Naive thymus-derived CD4-positive, alpha-beta T cell (primary cell): ENCODE measurements at regions not wholly inside any gene's neighbourhood (a gene's known extent, or its start where the extent isn't known, plus 50 kb on each side); places are given as distances from the start of the nearest gene placed in this dataset.

Experiments
- ATAC-seq: fragments of 150-1000 bp; cut with Tn5 transposase; 2 replicates; pipeline ENCODE4 v1.10.0; 2021; ENCODE audit warnings: mild to moderate bottlenecking, moderate library complexity
- CTCF ChIA-PET: fragments of 350-600 bp; sonication (Branson Sonifier 250); formaldehyde crosslinking; loops from one replicate; lab custom pipeline; 2021; ENCODE audit warnings: antibody characterized with exemption; lab: Charles Lee
- POLR2A ChIA-PET: fragments of 350-600 bp; sonication (Branson Sonifier 250); formaldehyde crosslinking; loops from one replicate; lab custom pipeline; 2021; ENCODE audit warnings: antibody characterized with exemption, inconsistent platforms; lab: Charles Lee
- DNase-seq, 9 donors: peaks; one replicate each; pipeline versions ENCODE4 v3.0.0 to v3.0.0-alpha.2; 2020 to 2022; ENCODE audit warnings: mixed read lengths in 1 of 9
- H3K27ac ChIP-seq: one replicate; pipeline ENCODE4 v1.7.0; 2013; ENCODE audit warnings: mild to moderate bottlenecking, low read depth, low read length, moderate library complexity
- H3K27me3 ChIP-seq, 2 donors: one replicate each; pipeline ENCODE4 v1.7.0; 2013; ENCODE audit warnings: low read length in 2 of 2, mild to moderate bottlenecking in 2 of 2, moderate library complexity in 2 of 2; ENCODE audit not compliant: control insufficient read depth in 2 of 2, insufficient read depth in 2 of 2
- H3K36me3 ChIP-seq, 3 experiments: 1 replicate in 2 of 3; 2 replicates in 1 of 3; pipeline ENCODE4 v1.7.0; 2013; ENCODE audit warnings: low read length in 3 of 3, mild to moderate bottlenecking in 3 of 3, moderate library complexity in 1 of 3; ENCODE audit not compliant: insufficient read depth in 3 of 3, control insufficient read depth in 2 of 3
- H3K4me1 ChIP-seq, 2 donors: one replicate each; pipeline ENCODE4 v1.7.0; 2013; ENCODE audit warnings: low read length in 2 of 2, mild to moderate bottlenecking in 2 of 2, moderate library complexity in 1 of 2; ENCODE audit not compliant: control insufficient read depth in 2 of 2, insufficient read depth in 2 of 2
- H3K4me3 ChIP-seq: 2 replicates; pipeline ENCODE4 v1.7.0; 2013; ENCODE audit warnings: mild to moderate bottlenecking, low read length
- H3K9me3 ChIP-seq, 3 experiments: 1 replicate in 2 of 3; 2 replicates in 1 of 3; pipeline ENCODE4 v1.7.0; 2013; ENCODE audit warnings: low read length in 3 of 3; ENCODE audit not compliant: control insufficient read depth in 2 of 3
- H3K27ac Mint-ChIP-seq, 9 donors: one replicate each; pipeline ENCODE4 v1.8.0; 2020 to 2022; ENCODE audit warnings: mixed read lengths in 9 of 9, mild to moderate bottlenecking in 8 of 9, moderate library complexity in 5 of 9, inconsistent platforms in 2 of 9
- H3K27me3 Mint-ChIP-seq, 5 donors: one replicate each; pipeline ENCODE4 v1.8.0; 2021 to 2022; ENCODE audit warnings: mixed read lengths in 5 of 5, mild to moderate bottlenecking in 1 of 5
- H3K36me3 Mint-ChIP-seq, 5 donors: one replicate each; pipeline ENCODE4 v1.8.0; 2020 to 2022; ENCODE audit warnings: mixed read lengths in 5 of 5, mild to moderate bottlenecking in 3 of 5, inconsistent platforms in 1 of 5
- H3K4me1 Mint-ChIP-seq, 7 donors: one replicate each; pipeline ENCODE4 v1.8.0; 2020 to 2022; ENCODE audit warnings: mixed read lengths in 7 of 7, mild to moderate bottlenecking in 3 of 7, inconsistent platforms in 1 of 7
- H3K4me3 Mint-ChIP-seq, 10 donors: one replicate each; pipeline ENCODE4 v1.8.0; 2020 to 2022; ENCODE audit warnings: mild to moderate bottlenecking in 10 of 10, mixed read lengths in 10 of 10, moderate library complexity in 6 of 10, inconsistent platforms in 2 of 10
- H3K9me3 Mint-ChIP-seq, 11 donors: one replicate each; pipeline ENCODE4 v1.8.0; 2020 to 2022; ENCODE audit warnings: mixed read lengths in 11 of 11, mild to moderate bottlenecking in 4 of 11, inconsistent platforms in 1 of 11, moderate library complexity in 1 of 11
- intact Hi-C, 2 donors: fragments of 100-400 bp; cut with micrococcal nuclease; formaldehyde crosslinking; loops; one replicate each; pipeline ENCODE4 v1.15.1; 2023

- intact Hi-C loops: no loop called here
- no peaks in the 10 kb centered on the region for H3K9me3 ChIP-seq
- Mint-ChIP-seq H3K4me1 (no peaks in the 10 kb centered on the region), H3K36me3 (no peaks in the 10 kb centered on the region), H3K27ac (no peak overlapping the region), H3K4me3 (no peak overlapping the region), H3K27me3 (no peaks in the 10 kb centered on the region), H3K9me3 (peaks cover 0 to 26% (median 15%) of the 10 kb centered on the region in 11 donors)
- no peak overlapping the region for H3K4me3 ChIP-seq
- H3K27ac ChIP-seq: no peak overlapping the region
- CTCF ChIA-PET: no interaction called here
- H3K27me3 ChIP-seq: no peaks in the 10 kb centered on the region
- ATAC-seq: no peak
- DNase-seq: no peak
- H3K4me1 ChIP-seq: no peaks in the 10 kb centered on the region
- POLR2A ChIA-PET: no interaction called here
- H3K36me3 ChIP-seq: no peaks in the 10 kb centered on the region
Observed at GRCh38 chr13:90750021-90750420, 597.5 kb upstream of the MIR17HG start.

GRCh38 chr13:90751026-90751425 is 596.5 kb upstream of the MIR17HG start:
- ATAC-seq (no peak), DNase-seq (no peak)
- Mint-ChIP-seq H3K27me3 (no peaks in the 10 kb centered on the region), H3K4me3 (no peak overlapping the region), H3K4me1 (no peaks in the 10 kb centered on the region), H3K9me3 (peaks cover 0 to 26% (median 17%) of the 10 kb centered on the region in 11 donors), H3K27ac (no peak overlapping the region), H3K36me3 (no peaks in the 10 kb centered on the region)
- no peaks in the 10 kb centered on the region for H3K4me1 ChIP-seq
- intact Hi-C loops: no loop called here
- no peak overlapping the region for H3K27ac ChIP-seq
- H3K9me3 ChIP-seq: no peaks in the 10 kb centered on the region
- POLR2A ChIA-PET: no interaction called here
- CTCF ChIA-PET: no interaction called here
- H3K4me3 ChIP-seq: no peak overlapping the region
- no peaks in the 10 kb centered on the region for H3K36me3 ChIP-seq
- no peaks in the 10 kb centered on the region for H3K27me3 ChIP-seq

GRCh38 chr13:90752070-90752469 is 595.4 kb upstream of the MIR17HG start:
- DNase-seq (no peak), ATAC-seq (no peak)
- Histone ChIP-seq H3K27me3 (no peaks in the 10 kb centered on the region), H3K9me3 (no peaks in the 10 kb centered on the region), H3K27ac (no peak overlapping the region), H3K4me1 (no peaks in the 10 kb centered on the region), H3K4me3 (no peak overlapping the region), H3K36me3 (no peaks in the 10 kb centered on the region)
- H3K36me3 Mint-ChIP-seq: no peaks in the 10 kb centered on the region
- no peak overlapping the region for H3K4me3 Mint-ChIP-seq
- H3K4me1 Mint-ChIP-seq: no peaks in the 10 kb centered on the region
- H3K9me3 Mint-ChIP-seq: peaks cover 0 to 25% (median 17%) of the 10 kb centered on the region in 11 donors
- ChIA-PET POLR2A (no interaction called here), CTCF (no interaction called here)
- intact Hi-C loops: no loop called here
- no peaks in the 10 kb centered on the region for H3K27me3 Mint-ChIP-seq
- no peak overlapping the region for H3K27ac Mint-ChIP-seq

GRCh38 chr13:90757127-90757680 is 590.3 kb upstream of the MIR17HG start:
- no peak overlapping the region for H3K27ac Mint-ChIP-seq
- H3K4me1 Mint-ChIP-seq: no peaks in the 10 kb centered on the region
- no peak for DNase-seq
- no peaks in the 10 kb centered on the region for H3K36me3 Mint-ChIP-seq
- H3K27me3 ChIP-seq: no peaks in the 10 kb centered on the region
- no peak overlapping the region for H3K27ac ChIP-seq
- ChIA-PET POLR2A (no interaction called here), CTCF (no interaction called here)
- H3K4me3 Mint-ChIP-seq: no peak overlapping the region
- H3K9me3 ChIP-seq: no peaks in the 10 kb centered on the region
- no peak for ATAC-seq
- H3K9me3 Mint-ChIP-seq: peaks cover 0 to 14% (median 5%) of the 10 kb centered on the region in 11 donors
- no peaks in the 10 kb centered on the region for H3K36me3 ChIP-seq
- H3K4me1 ChIP-seq: no peaks in the 10 kb centered on the region
- intact Hi-C loops: no loop called here
- H3K4me3 ChIP-seq: no peak overlapping the region
- H3K27me3 Mint-ChIP-seq: no peaks in the 10 kb centered on the region

- Histone ChIP-seq H3K36me3 (no peaks in the 10 kb centered on the region), H3K4me3 (no peak overlapping the region), H3K4me1 (no peaks in the 10 kb centered on the region), H3K27ac (no peak overlapping the region), H3K27me3 (no peaks in the 10 kb centered on the region), H3K9me3 (no peaks in the 10 kb centered on the region)
- H3K36me3 Mint-ChIP-seq: no peaks in the 10 kb centered on the region
- no peak overlapping the region for H3K27ac Mint-ChIP-seq
- no peak for DNase-seq
- H3K4me1 Mint-ChIP-seq: no peaks in the 10 kb centered on the region
- no peak overlapping the region for H3K4me3 Mint-ChIP-seq
- no peak for ATAC-seq
- H3K27me3 Mint-ChIP-seq: no peaks in the 10 kb centered on the region
- ChIA-PET POLR2A (no interaction called here), CTCF (no interaction called here)
- H3K9me3 Mint-ChIP-seq: peaks cover 0 to 20% (median 1%) of the 10 kb centered on the region in 11 donors
- intact Hi-C loops: no loop called here
Observed at GRCh38 chr13:90760639-90761038, 586.8 kb upstream of the MIR17HG start.

GRCh38 chr13:90763476-90764150 is 583.9 kb upstream of the MIR17HG start:
- ChIA-PET CTCF (no interaction called here), POLR2A (no interaction called here)
- Mint-ChIP-seq H3K4me1 (no peaks in the 10 kb centered on the region), H3K27me3 (no peaks in the 10 kb centered on the region), H3K9me3 (peaks cover 0 to 19% (median 3%) of the 10 kb centered on the region in 11 donors), H3K27ac (no peak overlapping the region), H3K36me3 (no peaks in the 10 kb centered on the region), H3K4me3 (no peak overlapping the region)
- H3K9me3 ChIP-seq: no peaks in the 10 kb centered on the region
- no peaks in the 10 kb centered on the region for H3K36me3 ChIP-seq
- intact Hi-C loops: no loop called here
- no peaks in the 10 kb centered on the region for H3K4me1 ChIP-seq
- DNase-seq (no peak), ATAC-seq (no peak)
- no peak overlapping the region for H3K27ac ChIP-seq
- no peak overlapping the region for H3K4me3 ChIP-seq
- H3K27me3 ChIP-seq: no peaks in the 10 kb centered on the region

- Histone ChIP-seq H3K27ac (no peak overlapping the region), H3K36me3 (no peaks in the 10 kb centered on the region), H3K27me3 (no peaks in the 10 kb centered on the region), H3K4me1 (no peaks in the 10 kb centered on the region), H3K4me3 (no peak overlapping the region), H3K9me3 (no peaks in the 10 kb centered on the region)
- Mint-ChIP-seq H3K27ac (no peak overlapping the region), H3K36me3 (no peaks in the 10 kb centered on the region), H3K9me3 (peaks cover 0 to 20% (median 3%) of the 10 kb centered on the region in 11 donors), H3K4me1 (no peaks in the 10 kb centered on the region), H3K4me3 (no peak overlapping the region), H3K27me3 (no peaks in the 10 kb centered on the region)
- DNase-seq (no peak), ATAC-seq (no peak)
- ChIA-PET CTCF (no interaction called here), POLR2A (no interaction called here)
- intact Hi-C loops: no loop called here
Observed at GRCh38 chr13:90766386-90766902, 581.0 kb upstream of the MIR17HG start.
